Uterus (tissue), 3 donors: ENCODE measurements at regions not wholly inside any gene's neighbourhood (a gene's known extent, or its start where the extent isn't known, plus 50 kb on each side); places are given as distances from the start of the nearest gene placed in this dataset.

Source experiments
- DNase-seq, 2 donors: peaks; one replicate each; pipeline ENCODE4 v3.0.0-alpha.2; 2019 to 2020
- H3K27ac ChIP-seq, 2 donors: fragments of 200-600 bp; sonication (generic); 1 replicate in 1 of 2; 2 replicates in 1 of 2; pipeline ENCODE4 v1.5.1; 2016 to 2018
- H3K27me3 ChIP-seq, 2 donors: fragments of 200-600 bp; sonication (generic); one replicate each; pipeline ENCODE4 v1.5.1; 2018 to 2019; ENCODE audit warnings: control low read depth in 1 of 2
- H3K36me3 ChIP-seq, 2 donors: fragments of 200-600 bp; sonication (generic); one replicate each; pipeline ENCODE4 v1.5.1; 2019; ENCODE audit warnings: control low read depth in 1 of 2
- H3K4me1 ChIP-seq, 2 donors: fragments of 200-600 bp; sonication (generic); one replicate each; pipeline ENCODE4 v1.5.1; 2018 to 2019; ENCODE audit warnings: control low read depth in 1 of 2
- H3K4me3 ChIP-seq, 2 donors: fragments of 200-600 bp; sonication (generic); 1 replicate in 1 of 2; 2 replicates in 1 of 2; pipeline ENCODE4 v1.5.1; 2018 to 2019; ENCODE audit warnings: mild to moderate bottlenecking in 1 of 2
- H3K9me3 ChIP-seq, 2 donors: fragments of 200-600 bp; sonication (generic); one replicate each; pipeline ENCODE4 v1.5.1; 2019; ENCODE audit warnings: control low read depth in 1 of 2
- CTCF ChIP-seq, 4 experiments: fragments of 200-600 bp in 2 of 4; fragments of 450-650 bp in 2 of 4; sonication (generic) in 2 of 4; IDR thresholded peaks; one replicate each; pipeline ENCODE4 v1.5.1; 2016 to 2019; ENCODE audit warnings: antibody characterized with exemption in 4 of 4, mild to moderate bottlenecking in 2 of 4, moderate library complexity in 1 of 4
- POLR2A ChIP-seq, 2 donors: fragments of 450-650 bp; IDR thresholded peaks; one replicate each; pipeline ENCODE4 v1.6.1; 2016; ENCODE audit warnings: antibody characterized with exemption in 2 of 2, mild to moderate bottlenecking in 1 of 2, moderate library complexity in 1 of 2
- intact Hi-C: fragments of 100-400 bp; cut with DNase I; formaldehyde crosslinking; loops from one replicate; pipeline ENCODE4 v1.15.1; 2023; ENCODE audit warnings: low total_unique reads
- donor health status: DM: yes; HTN: yes; CAD: no.

- Histone ChIP-seq H3K4me1 (no peaks in the 10 kb centered on the region), H3K4me3 (no peak overlapping the region), H3K27ac (no peak overlapping the region), H3K9me3 (no peaks in the 10 kb centered on the region), H3K27me3 (no peaks in the 10 kb centered on the region), H3K36me3 (no peaks in the 10 kb centered on the region)
- intact Hi-C loops = no loop called here
- no peak for TF ChIP-seq POLR2A (IDR thresholded peaks at IDR 0.05)
- no peak for TF ChIP-seq CTCF (IDR thresholded peaks at IDR 0.05)
- DNase-seq = no peak
Measured at GRCh38 chr15:92232876-92233275, 160.8 kb upstream of the ST8SIA2 start.

GRCh38 chr15:92243227-92243626 lies 150.5 kb upstream of the ST8SIA2 start:
- intact Hi-C loops = no loop called here
- H3K9me3 ChIP-seq = no peaks in the 10 kb centered on the region
- TF ChIP-seq CTCF (IDR thresholded peaks at IDR 0.05) (no peak), POLR2A (IDR thresholded peaks at IDR 0.05) (no peak)

GRCh38 chr15:92244703-92245102 lies 149.0 kb upstream of the ST8SIA2 start:
- TF ChIP-seq POLR2A (IDR thresholded peaks at IDR 0.05) (no peak), CTCF (IDR thresholded peaks at IDR 0.05) (no peak)
- no peaks in the 10 kb centered on the region for H3K9me3 ChIP-seq
- intact Hi-C loops = no loop called here

More at GRCh38 chr15:92243227-92243626, 150.5 kb upstream of the ST8SIA2 start:
- H3K36me3 ChIP-seq = no peaks in the 10 kb centered on the region
- no peak overlapping the region for H3K4me3 ChIP-seq
- H3K27ac ChIP-seq = no peak overlapping the region
- no peaks in the 10 kb centered on the region for H3K27me3 ChIP-seq
- H3K4me1 ChIP-seq = no peaks in the 10 kb centered on the region
- DNase-seq = no peak

GRCh38 chr15:92247649-92248242 lies 145.9 kb upstream of the ST8SIA2 start:
- TF ChIP-seq CTCF (IDR thresholded peaks at IDR 0.05) = no peak
- TF ChIP-seq POLR2A (IDR thresholded peaks at IDR 0.05) = no peak
- Histone ChIP-seq H3K27ac (no peak overlapping the region), H3K9me3 (no peaks in the 10 kb centered on the region), H3K36me3 (no peaks in the 10 kb centered on the region), H3K27me3 (no peaks in the 10 kb centered on the region), H3K4me1 (no peaks in the 10 kb centered on the region), H3K4me3 (no peak overlapping the region)
- intact Hi-C loops = no loop called here
- DNase-seq = no peak

More at GRCh38 chr15:92244703-92245102, 149.0 kb upstream of the ST8SIA2 start:
- no peak overlapping the region for H3K4me3 ChIP-seq
- H3K4me1 ChIP-seq = no peaks in the 10 kb centered on the region
- H3K27me3 ChIP-seq = no peaks in the 10 kb centered on the region
- DNase-seq = no peak
- no peak overlapping the region for H3K27ac ChIP-seq
- no peaks in the 10 kb centered on the region for H3K36me3 ChIP-seq

GRCh38 chr15:92266796-92267685 lies 126.6 kb upstream of the ST8SIA2 start:
- no peaks in the 10 kb centered on the region for H3K4me1 ChIP-seq
- intact Hi-C loops = no loop called here
- DNase-seq = no peak
- H3K27ac ChIP-seq = no peak overlapping the region
- H3K4me3 ChIP-seq = no peak overlapping the region
- H3K9me3 ChIP-seq = no peaks in the 10 kb centered on the region
- H3K36me3 ChIP-seq = no peaks in the 10 kb centered on the region
- H3K27me3 ChIP-seq = no peaks in the 10 kb centered on the region
- TF ChIP-seq CTCF (IDR thresholded peaks at IDR 0.05) (no peak), POLR2A (IDR thresholded peaks at IDR 0.05) (no peak)
